Erythroblast (primary cell): ENCODE measurements at regions not wholly inside any gene's neighbourhood (a gene's known extent, or its start where the extent isn't known, plus 50 kb on each side); places are given as distances from the start of the nearest gene placed in this dataset.

Experiments
- DNase-seq, 2 experiments: peaks; one replicate each; lab custom pipeline; 2025; lab: John Stamatoyannopoulos, UW
- GATA1 ChIP-seq: IDR thresholded peaks from 2 replicates; pipeline ENCODE4 v1.6.1; 2011; ENCODE audit warnings: low read depth, mild to moderate bottlenecking, control low read depth, low read length, moderate library complexity
- POLR2A ChIP-seq: IDR thresholded peaks from 2 replicates; pipeline ENCODE4 v1.6.1; 2011; ENCODE audit warnings: mild to moderate bottlenecking, low read length

DNA sequence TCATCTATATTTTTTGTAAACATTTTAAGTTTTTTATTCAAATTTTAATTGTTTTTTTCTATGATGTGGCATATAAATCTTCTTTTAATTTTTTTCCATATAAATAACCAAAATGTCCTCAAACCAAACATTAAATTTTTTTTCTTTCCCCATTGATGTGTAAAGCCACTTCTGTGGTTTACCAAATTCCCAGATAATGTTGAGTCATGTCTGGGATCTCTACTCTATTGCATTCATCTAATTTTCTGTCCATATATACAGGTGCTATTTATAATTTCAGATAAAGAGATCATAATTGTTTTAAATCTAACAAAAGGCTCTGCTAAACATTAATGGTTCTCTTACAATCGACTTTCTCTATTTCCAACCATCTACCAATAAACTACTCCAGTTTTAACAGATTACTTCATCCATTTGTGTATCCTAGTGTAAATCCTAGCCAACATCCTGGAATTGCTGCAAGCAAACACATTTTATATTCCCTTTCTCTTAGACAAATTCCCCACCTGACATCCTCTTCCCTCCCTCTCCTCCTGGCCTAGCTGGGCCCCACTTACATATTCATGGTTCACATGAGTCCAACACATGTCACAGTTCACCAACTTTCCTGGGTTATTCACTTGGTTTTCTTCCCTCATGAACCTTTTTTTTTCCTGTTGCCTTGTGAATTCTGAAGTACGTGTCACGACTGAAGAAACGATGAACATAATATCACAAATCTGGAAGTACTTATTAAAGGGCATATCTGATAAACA lies 368.0 kb upstream of the AGTR1 start:
- TF ChIP-seq GATA1 (no peak), POLR2A (no peak)
- no peak for DNase-seq

DNA sequence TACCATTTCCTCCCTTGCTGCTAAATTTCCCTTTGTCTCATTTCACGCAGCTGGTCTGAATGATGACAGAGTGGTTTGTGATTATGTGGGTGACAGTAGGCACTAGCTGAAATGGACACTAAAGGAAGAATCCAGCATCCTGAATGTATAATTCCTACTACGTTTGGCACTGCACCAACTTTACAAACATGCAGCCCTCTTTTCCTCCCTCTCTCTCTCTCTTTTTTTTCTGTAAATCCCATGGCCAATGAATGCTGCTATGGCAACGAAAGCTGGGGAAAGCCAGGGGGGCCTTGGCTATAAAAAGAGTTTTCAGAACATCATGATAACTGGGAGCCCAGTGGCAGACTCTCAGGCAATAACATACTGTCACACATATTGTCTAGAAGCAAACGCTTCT lies 367.2 kb upstream of the AGTR1 start:
- TF ChIP-seq GATA1 = no peak
- TF ChIP-seq POLR2A = no peak
- DNase-seq = no peak

DNA sequence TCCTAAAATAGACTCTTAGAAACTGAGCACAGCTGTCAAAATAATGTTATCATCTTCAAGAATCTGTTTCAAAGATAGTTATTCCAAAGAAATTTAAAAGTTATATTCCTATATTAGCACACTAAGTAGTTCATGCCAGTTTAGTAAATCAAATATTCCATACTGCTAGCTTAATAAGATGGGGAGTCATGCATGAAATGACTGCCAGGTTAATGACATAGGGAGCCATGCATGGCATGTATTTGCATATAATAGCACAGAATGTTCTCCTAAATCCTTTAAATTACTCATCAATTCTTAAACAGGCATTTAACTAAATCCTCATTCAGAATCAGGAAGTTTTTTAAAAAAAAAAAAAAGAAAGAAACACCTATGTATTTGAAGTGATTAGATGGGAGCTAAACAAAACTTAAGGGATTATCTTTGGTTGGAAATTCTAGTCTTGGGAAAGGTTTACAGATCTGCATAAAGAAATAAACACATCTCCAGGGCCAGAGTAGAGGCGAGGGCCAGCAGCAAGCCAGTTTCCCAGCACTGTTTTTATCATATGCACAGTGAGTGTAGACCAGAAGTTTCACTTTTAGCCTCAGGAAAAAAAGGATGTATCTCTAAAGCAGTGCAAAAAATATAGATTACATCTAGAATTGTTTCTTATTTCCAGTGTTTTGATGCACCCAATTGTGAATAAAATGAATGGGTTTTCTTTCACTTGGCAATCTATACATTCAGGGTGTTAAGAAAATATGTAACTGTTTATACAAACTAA lies 366.4 kb upstream of the AGTR1 start:
- no peak for DNase-seq
- TF ChIP-seq GATA1 (no peak), POLR2A (no peak)

DNA sequence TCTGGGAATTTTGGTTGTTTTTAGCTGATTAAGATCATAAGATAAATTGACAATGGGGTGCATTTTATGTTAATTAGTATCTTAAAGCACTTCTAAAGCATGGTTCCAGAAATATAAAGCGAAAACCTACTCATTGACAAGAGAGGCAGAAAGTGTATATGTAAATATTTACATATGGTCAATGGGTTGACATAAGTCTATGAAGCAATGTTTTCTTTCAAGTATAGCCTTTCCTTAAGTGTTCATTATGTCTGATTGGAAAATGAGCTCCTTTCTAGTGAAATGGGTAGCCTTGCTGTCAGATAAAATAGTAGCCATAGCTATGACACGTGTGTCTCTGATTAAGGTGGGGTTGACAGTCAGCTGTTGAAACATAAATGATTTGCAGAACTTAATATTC lies 365.2 kb upstream of the AGTR1 start:
- no peak for TF ChIP-seq GATA1
- TF ChIP-seq POLR2A = no peak
- no peak for DNase-seq

DNA sequence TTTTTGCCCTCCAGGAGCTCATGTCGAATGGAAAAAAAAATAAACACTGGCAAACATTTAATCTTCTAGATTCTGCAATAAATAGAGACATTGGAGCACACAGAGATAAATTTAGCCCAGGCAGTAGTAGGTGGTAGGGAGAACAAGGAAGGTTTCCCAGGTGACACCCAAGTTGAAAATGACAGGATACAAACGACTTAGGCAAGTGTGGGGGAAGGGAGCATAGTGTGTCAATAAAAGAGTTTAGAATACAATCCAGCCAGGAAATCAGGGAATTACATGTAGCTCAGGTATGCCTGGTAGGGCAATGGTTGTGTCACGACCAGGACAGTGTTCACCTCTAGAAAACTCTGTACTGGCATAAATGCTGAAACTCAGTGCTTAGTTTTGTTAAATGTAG lies 364.6 kb upstream of the AGTR1 start:
- no peak for TF ChIP-seq POLR2A
- no peak for TF ChIP-seq GATA1
- no peak for DNase-seq

DNA sequence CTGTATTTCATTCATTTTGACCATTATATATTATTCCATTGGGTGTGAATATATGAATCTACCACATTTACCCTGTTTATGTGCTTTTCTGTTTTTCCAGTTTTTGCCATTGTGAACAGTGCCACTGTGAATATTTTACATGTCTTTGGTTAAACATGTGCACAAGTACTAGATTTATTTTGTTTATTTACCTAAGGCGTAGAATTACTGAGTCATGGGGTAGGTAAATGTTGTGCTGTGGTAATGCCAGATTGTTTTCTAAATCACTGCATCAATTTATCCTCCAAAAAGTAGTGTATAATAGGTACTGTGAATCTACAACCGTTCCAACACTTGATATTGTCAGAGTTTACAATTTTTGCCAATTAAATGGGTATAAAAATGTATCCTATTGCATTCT lies 362.1 kb upstream of the AGTR1 start:
- no peak for DNase-seq
- TF ChIP-seq POLR2A (no peak), GATA1 (no peak)

DNA sequence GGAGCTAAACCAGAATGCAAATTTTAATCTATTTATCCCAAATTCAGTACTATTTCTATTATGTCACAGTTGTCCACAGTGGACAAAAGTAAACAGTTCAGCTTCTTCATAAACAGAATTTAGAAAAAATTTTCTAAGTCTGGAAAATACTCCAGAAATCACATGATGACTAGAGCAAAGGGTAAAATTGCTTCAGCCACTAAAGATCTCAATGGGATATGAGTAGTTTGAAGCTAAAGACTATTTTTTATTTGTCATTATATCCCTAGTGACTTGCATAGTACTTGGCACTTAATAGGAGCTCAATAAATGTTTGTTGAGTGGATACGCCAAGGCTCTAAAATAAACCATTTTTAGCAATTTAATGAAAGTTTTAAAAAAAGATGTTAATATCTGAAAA lies 354.3 kb upstream of the AGTR1 start:
- DNase-seq = no peak
- TF ChIP-seq GATA1 (no peak), POLR2A (no peak)

DNA sequence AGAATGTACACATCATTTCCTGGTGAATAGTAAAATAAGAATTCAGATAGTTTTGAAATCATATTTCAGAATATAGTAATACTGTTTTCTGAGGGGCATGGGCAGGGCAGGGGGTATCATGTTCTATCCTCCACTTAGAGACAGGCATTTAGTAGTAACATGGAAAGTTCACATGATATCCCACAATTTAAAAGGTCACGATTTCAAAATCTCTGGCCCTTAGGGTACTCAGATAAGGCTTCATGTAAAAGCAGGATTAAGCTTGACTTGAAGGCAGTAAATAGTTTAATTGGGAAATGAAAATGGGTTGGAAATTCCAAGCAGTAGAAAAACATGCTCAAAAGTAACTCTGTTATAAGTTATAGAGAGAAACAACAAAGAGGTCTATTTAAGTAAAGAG lies 353.2 kb upstream of the AGTR1 start:
- TF ChIP-seq POLR2A = no peak
- no peak for TF ChIP-seq GATA1
- DNase-seq = no peak

DNA sequence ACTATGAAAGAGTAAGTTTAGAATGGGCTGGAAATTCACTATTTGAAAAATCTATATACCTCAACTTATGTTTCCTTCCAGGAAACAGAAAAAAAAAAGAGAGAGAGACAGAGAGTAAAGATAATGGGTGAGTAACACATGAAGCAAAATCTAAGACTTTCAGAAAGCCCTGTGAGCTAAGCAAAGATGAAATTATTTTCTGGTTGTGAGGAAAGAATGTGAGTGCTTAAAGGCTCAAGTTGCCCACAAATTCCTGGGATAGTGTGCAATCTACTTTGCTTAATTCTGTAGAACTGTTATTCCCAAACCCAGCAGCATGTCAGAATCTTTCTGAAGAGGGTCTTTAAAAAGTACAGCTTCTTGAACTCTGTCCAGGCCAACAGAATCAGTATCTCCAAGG lies 337.7 kb upstream of the AGTR1 start:
- no peak for DNase-seq
- no peak for TF ChIP-seq POLR2A

DNA sequence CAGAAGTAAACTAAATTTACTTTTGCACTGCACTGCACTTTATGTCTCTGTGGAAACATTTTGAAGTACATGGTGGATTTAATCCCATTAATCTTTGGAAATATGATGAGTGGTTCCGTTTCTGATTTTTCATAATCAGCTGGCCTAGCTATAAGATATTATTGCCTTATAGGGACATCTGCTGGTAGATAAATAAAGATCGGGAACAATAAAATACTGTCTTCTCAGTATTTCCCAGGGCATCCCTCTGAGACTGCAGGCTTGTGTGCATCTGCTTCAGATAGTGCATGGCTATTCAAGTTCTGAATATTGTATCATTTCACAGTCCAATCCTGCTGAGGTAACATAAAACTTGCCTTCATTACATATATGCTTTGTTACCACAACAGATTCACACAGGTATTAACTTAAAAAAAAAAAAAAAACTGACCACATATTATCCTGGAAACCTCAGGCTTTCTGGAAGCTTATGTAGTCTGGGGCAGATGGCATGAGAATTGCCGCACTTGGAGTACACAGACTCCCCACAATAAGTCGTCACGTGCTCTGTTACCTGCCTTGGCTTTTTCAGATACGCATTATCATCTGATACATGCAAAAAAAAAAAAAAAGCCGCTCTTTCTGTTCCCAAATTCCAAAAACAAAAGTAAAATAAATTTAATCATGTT lies 330.8 kb upstream of the AGTR1 start:
- DNase-seq = no peak
- no peak for TF ChIP-seq POLR2A
- no peak for TF ChIP-seq GATA1

DNA sequence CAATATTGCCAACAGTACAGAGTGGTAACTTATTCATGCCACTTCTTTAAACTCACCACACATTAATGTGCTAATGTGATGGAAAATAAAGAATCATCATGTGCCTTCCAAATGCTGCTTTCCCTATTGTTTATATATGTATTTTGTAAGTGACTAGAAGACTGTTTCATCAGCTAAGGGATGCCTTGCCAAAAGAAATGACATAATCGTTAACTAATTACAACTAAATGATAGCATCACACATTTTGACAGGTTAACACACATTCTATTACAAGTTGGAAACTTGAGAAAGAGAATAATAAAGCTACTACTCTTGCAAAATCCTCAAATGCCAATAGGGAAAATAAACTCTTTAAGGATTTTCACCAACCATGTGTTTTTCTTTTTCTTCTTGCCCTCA lies 329.9 kb upstream of the AGTR1 start:
- no peak for TF ChIP-seq POLR2A
- TF ChIP-seq GATA1 = no peak
- no peak for DNase-seq

DNA sequence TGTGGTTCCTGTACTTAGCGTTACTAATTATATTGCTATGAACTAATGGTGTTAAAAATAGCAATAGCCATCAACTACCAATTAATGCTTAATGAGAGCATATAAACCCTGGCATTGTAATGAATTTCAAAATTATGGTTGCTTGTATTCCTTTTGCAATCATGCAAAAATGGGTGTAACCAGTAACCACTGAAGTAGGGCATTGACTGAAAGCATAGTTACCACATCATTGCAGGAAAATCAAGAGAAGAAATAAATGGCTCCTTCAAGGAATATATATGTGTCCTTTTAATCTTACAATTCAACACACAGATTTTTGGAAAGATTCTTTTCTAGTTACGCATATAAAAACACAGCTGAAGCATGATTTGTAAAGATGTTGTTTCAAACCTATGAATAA lies 328.3 kb upstream of the AGTR1 start:
- no peak for DNase-seq
- TF ChIP-seq POLR2A = no peak
- TF ChIP-seq GATA1 = no peak

DNA sequence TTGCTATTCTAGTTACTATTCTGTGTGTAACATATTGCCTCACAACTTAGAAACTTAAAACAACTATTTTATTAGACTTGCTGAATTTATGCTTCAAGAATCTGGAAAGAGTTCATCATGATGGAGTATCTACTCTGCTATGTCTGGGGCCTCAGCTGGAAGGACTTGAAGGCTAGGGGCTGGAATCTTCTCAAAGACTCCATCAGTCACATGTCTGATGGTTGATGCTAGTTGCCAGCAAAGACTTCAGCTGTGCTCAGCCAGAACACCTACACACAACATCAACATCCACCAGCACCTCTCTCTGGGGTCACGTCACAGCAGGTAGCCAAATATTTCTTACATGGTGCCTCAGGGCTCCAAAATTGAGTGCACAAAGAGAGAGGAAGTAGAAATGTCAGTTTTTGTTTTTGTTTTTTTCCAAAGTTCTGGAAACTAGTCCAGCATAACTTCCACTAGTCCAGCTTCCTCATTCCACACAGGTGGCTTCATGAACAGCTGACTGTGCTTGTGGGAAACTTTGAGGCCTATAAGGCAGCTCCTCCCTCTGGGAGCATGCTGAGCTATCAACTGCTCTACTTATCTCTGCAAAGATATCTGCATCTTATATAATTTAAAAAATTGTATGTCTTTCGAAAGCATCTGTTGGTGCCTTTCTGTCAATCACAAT lies 325.4 kb upstream of the AGTR1 start:
- DNase-seq = no peak
- TF ChIP-seq POLR2A (no peak), GATA1 (no peak)

DNA sequence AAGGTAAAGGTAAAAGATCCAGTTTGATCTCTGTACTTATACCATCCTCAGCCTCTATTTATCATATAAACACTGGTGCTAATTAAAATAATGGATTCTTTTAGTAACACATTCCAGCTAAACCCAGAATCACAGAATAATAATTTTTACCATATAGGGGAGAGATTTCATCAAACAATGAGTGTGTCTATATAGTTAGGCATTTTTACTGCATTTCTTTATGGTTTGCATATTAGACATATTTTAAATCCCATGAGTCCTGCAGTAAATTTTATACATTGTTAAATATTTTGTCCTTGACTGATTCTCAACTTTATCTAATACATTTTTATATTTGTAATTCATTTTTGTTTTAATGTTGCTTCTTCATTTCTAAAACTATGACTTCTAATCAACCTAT lies 323.7 kb upstream of the AGTR1 start:
- no peak for DNase-seq

More for the DNA sequence above, 323.7 kb upstream of the AGTR1 start:
- TF ChIP-seq POLR2A (no peak), GATA1 (no peak)
